ENCODE measurements at regions not wholly inside any gene's neighbourhood (a gene's known extent, or its start where the extent isn't known, plus 50 kb on each side); places are given as distances from the start of the nearest gene placed in this dataset.

DNA sequence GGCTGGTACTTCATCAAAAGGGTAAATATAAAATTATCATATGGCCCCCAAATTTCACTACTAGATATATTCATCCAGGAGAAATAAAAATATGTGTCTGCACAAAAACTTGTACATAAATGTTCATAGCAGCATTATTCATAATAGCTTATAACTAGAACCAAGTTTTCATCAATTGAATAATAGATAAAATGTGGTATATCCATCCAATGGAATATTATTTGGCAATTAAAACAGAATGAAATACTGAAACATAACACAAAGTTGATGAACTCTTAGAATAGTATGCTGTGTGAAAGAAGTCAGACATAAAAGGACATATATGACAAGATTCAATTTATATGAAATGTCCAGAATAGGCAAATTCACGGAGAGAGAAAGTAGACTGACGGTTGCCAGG, 389.3 kb upstream of the ADAMTS9 start:
- CTCF ChIA-PET, result no interaction called here
- peaks cover 7% of the 10 kb centered on the region for H3K9me3 Mint-ChIP-seq

DNA sequence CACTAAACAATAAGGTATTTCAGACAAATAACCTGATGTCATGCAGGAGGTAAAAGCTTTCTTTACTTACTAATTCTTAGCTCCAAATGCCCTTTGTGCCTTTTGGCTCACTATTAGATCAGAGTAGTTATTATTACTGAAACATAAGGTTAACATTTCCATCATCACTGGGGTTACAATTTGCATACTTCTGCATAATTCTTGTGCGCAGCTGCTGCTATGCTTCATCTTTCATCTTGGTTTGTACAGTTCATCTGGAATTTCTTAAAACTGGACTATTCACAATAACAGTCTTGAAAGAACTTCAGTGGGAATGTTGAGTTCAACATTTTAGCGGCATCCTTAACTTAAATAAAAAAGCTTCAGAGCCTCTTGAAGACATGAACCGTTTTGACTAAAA, 383.2 kb upstream of the ADAMTS9 start:
- Mint-ChIP-seq H3K36me3 (ENCODE audit: low read depth) (no peaks in the 10 kb centered on the region), H3K9me3 (peaks cover 9% of the 10 kb centered on the region), H3K27ac (no peak overlapping the region), H3K27me3 (no peaks in the 10 kb centered on the region), H3K4me1 (no peaks in the 10 kb centered on the region), H3K4me3 (no peak overlapping the region)
- TF ChIP-seq, protein P1, sequence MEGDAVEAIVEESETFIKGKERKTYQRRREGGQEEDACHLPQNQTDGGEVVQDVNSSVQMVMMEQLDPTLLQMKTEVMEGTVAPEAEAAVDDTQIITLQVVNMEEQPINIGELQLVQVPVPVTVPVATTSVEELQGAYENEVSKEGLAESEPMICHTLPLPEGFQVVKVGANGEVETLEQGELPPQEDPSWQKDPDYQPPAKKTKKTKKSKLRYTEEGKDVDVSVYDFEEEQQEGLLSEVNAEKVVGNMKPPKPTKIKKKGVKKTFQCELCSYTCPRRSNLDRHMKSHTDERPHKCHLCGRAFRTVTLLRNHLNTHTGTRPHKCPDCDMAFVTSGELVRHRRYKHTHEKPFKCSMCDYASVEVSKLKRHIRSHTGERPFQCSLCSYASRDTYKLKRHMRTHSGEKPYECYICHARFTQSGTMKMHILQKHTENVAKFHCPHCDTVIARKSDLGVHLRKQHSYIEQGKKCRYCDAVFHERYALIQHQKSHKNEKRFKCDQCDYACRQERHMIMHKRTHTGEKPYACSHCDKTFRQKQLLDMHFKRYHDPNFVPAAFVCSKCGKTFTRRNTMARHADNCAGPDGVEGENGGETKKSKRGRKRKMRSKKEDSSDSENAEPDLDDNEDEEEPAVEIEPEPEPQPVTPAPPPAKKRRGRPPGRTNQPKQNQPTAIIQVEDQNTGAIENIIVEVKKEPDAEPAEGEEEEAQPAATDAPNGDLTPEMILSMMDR (IDR thresholded peaks at IDR 0.05), result no peak
- CTCF ChIA-PET, result no interaction called here
- no peak for ATAC-seq (ENCODE audit: low read depth)
- POLR2A ChIA-PET, result no interaction called here
- intact Hi-C loops (cut with micrococcal nuclease), result no loop called here
- DNase-seq, result no peak

More for the DNA sequence above, 389.3 kb upstream of the ADAMTS9 start:
- no peak overlapping the region for H3K4me3 Mint-ChIP-seq
- ATAC-seq (ENCODE audit: low read depth) (no peak), DNase-seq (no peak)
- H3K36me3 Mint-ChIP-seq (ENCODE audit: low read depth), result no peaks in the 10 kb centered on the region
- H3K4me1 Mint-ChIP-seq, result no peaks in the 10 kb centered on the region
- no peaks in the 10 kb centered on the region for H3K27me3 Mint-ChIP-seq
- POLR2A ChIA-PET, result no interaction called here
- intact Hi-C loops (cut with micrococcal nuclease), result no loop called here
- TF ChIP-seq, protein P1 (IDR thresholded peaks at IDR 0.05), result no peak
- H3K27ac Mint-ChIP-seq, result no peak overlapping the region

DNA sequence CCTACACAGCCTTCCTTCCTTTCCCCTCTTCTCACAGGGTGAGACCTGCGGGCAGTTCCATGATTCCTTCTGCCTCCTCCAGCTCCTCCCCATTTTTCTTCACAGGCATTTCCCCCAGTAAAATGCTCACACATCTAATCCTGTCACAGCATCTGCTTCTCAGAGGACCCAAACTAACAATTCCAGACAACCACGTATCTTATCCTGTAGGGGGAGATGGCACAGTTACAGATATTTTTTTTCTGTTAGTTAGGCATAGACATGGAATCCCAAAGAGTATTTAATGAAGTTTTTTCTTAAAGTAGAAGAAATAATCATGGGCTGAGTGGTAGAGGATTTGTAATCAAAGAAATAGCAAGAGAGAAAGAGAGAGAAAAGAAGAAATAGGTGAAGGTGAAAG, 373.1 kb upstream of the ADAMTS9 start:
- no peaks in the 10 kb centered on the region for H3K36me3 Mint-ChIP-seq (ENCODE audit: low read depth)
- H3K27me3 Mint-ChIP-seq, result no peaks in the 10 kb centered on the region
- H3K4me1 Mint-ChIP-seq, result no peaks in the 10 kb centered on the region
- no peak overlapping the region for H3K4me3 Mint-ChIP-seq
- TF ChIP-seq, protein P1 (IDR thresholded peaks at IDR 0.05), result no peak
- no peak for DNase-seq
- peaks cover 3% of the 10 kb centered on the region for H3K9me3 Mint-ChIP-seq
- no peak for ATAC-seq (ENCODE audit: low read depth)
- intact Hi-C loops (cut with micrococcal nuclease), result no loop called here
- H3K27ac Mint-ChIP-seq, result no peak overlapping the region
- ChIA-PET CTCF (no interaction called here), POLR2A (no interaction called here)

DNA sequence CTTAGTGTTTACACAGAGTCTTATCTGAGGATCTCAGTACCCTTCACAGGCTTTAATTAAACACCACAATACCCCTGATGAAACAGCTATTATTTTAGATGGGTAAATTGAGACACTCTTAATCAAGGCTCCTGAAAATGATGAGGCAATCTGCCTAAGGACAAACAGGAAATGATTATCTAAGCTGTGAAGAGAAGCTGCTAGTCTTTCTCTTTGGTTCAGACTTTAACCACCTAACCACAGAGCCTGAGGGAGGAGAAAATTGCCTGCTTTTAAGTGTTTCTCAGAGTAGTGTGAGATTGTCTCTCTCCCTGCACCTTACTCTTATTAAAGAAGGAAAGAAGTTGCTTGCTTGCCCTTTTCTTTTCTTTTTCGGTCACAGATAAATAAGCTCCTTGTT, 364.3 kb upstream of the ADAMTS9 start:
- ATAC-seq (ENCODE audit: low read depth) (no peak), DNase-seq (no peak)
- no peaks in the 10 kb centered on the region for H3K4me1 Mint-ChIP-seq
- intact Hi-C loops (cut with micrococcal nuclease), result no loop called here
- POLR2A ChIA-PET, result no interaction called here
- peaks cover 3% of the 10 kb centered on the region for H3K9me3 Mint-ChIP-seq
- TF ChIP-seq, protein P1 (IDR thresholded peaks at IDR 0.05), result no peak
- no peak overlapping the region for H3K27ac Mint-ChIP-seq
- no peaks in the 10 kb centered on the region for H3K27me3 Mint-ChIP-seq
- no peaks in the 10 kb centered on the region for H3K36me3 Mint-ChIP-seq (ENCODE audit: low read depth)
- no peak overlapping the region for H3K4me3 Mint-ChIP-seq
- CTCF ChIA-PET, result no interaction called here

DNA sequence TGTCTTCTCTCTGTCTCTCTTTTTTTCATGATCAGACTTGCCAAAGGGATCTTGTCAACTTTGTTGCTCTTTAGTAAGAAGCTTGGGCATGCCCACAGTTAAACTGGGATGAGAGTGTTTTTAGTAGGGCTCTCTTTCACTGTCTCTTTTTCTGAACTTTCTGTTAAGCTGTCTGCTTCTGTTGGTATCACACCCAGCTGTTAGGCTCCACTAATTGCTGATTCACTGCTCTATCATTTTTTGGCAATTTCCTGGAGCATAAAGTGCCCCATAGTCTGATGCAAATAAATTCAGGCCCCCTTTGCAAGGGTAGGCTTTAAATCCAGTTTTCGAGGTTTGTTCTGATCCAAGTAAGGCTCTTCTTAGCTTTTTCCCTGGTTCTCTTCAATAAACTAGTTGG, 360.4 kb upstream of the ADAMTS9 start:
- Mint-ChIP-seq H3K9me3 (peaks cover 15% of the 10 kb centered on the region), H3K4me3 (no peak overlapping the region), H3K27ac (no peak overlapping the region), H3K36me3 (ENCODE audit: low read depth) (no peaks in the 10 kb centered on the region), H3K4me1 (no peaks in the 10 kb centered on the region), H3K27me3 (no peaks in the 10 kb centered on the region)
- intact Hi-C loops (cut with micrococcal nuclease), result no loop called here
- ATAC-seq (ENCODE audit: low read depth) (no peak), DNase-seq (no peak)
- POLR2A ChIA-PET, result no interaction called here
- CTCF ChIA-PET, result no interaction called here
- TF ChIP-seq, protein P1 (IDR thresholded peaks at IDR 0.05), result no peak
